IMR-90 (cell line): ENCODE measurements at regions not wholly inside any gene's neighbourhood (a gene's known extent, or its start where the extent isn't known, plus 50 kb on each side); places are given as distances from the start of the nearest gene placed in this dataset.

ENCODE experiments used
- ATAC-seq: fragments of 200-7000 bp; cut with Tn5 transposase; 2 replicates; pipeline ENCODE4 v1.9.1; 2020; ENCODE audit warnings: low read depth, mild to moderate bottlenecking, moderate library complexity
- BruUV-seq: library from RNA; stranded (reverse); fragments of 400-500 nt; replicated peaks from 2 replicates; lab custom pipeline; 2021; lab: Mats Ljungman, UMichigan
- CTCF ChIA-PET: fragments of 300-600 bp; formaldehyde crosslinking; extraction: SDS; loops from one replicate; lab custom pipeline; 2021; ENCODE audit warnings: antibody characterized with exemption; lab: Yijun Ruan, JAX
- POLR2A ChIA-PET: fragments of 300-600 bp; sonication (Branson Sonifier 250); formaldehyde crosslinking; loops from one replicate; lab custom pipeline; 2022; ENCODE audit warnings: antibody characterized with exemption; ENCODE audit not compliant: unreplicated experiment; lab: Charles Lee
- DNase-seq: peaks from one replicate; pipeline ENCODE4 v3.0.0; 2013
- H2AFZ ChIP-seq: replicated peaks from 2 replicates; pipeline ENCODE3; 2013; ENCODE audit warnings: low read length, mild to moderate bottlenecking; ENCODE audit not compliant: poor library complexity
- H2AK5ac ChIP-seq: 2 replicates; pipeline ENCODE4 v1.6.1; 2013; ENCODE audit warnings: low read depth, low read length, inconsistent platforms
- H2AK9ac ChIP-seq: replicated peaks from 2 replicates; pipeline ENCODE3; 2013; ENCODE audit warnings: mild to moderate bottlenecking, low read depth, low read length, moderate library complexity; ENCODE audit not compliant: poor library complexity
- H2BK120ac ChIP-seq: 2 replicates; pipeline ENCODE4 v1.6.1; 2013; ENCODE audit warnings: low read depth, low read length, inconsistent platforms
- H2BK15ac ChIP-seq: 3 replicates; pipeline ENCODE4 v1.6.1; 2013; ENCODE audit warnings: low read depth, low read length, inconsistent platforms
- H2BK20ac ChIP-seq: 2 replicates; pipeline ENCODE4 v1.6.1; 2013; ENCODE audit warnings: low read depth, mild to moderate bottlenecking, inconsistent platforms, low read length, moderate library complexity
- H2BK5ac ChIP-seq: 2 replicates; pipeline ENCODE4 v1.6.1; 2013; ENCODE audit warnings: mild to moderate bottlenecking, low read depth, low read length, inconsistent platforms; ENCODE audit not compliant: poor library complexity, severe bottlenecking
- H3K14ac ChIP-seq: replicated peaks from 2 replicates; pipeline ENCODE4 v1.6.1; 2013; ENCODE audit warnings: low read depth, low read length, inconsistent platforms
- H3K18ac ChIP-seq: 2 replicates; pipeline ENCODE4 v1.6.1; 2013; ENCODE audit warnings: low read depth, low read length, control low read depth
- H3K23ac ChIP-seq: 2 replicates; pipeline ENCODE4 v1.6.1; 2013; ENCODE audit warnings: low read depth, low read length, inconsistent platforms
- H3K27ac ChIP-seq: 2 replicates; pipeline ENCODE4 v1.5.1; 2013; ENCODE audit warnings: mild to moderate bottlenecking, control low read depth, low read length; ENCODE audit not compliant: insufficient read depth
- H3K27me3 ChIP-seq: 2 replicates; pipeline ENCODE4 v1.6.1; 2013; ENCODE audit warnings: low read length; ENCODE audit not compliant: control insufficient read depth, insufficient read depth
- H3K36me3 ChIP-seq: 2 replicates; pipeline ENCODE4 v1.6.1; 2013; ENCODE audit warnings: low read length, mixed read lengths; ENCODE audit not compliant: control insufficient read depth, insufficient read depth
- H3K4ac ChIP-seq: 2 replicates; pipeline ENCODE4 v1.6.1; 2013; ENCODE audit warnings: low read depth, low read length, inconsistent platforms
- H3K4me1 ChIP-seq: 2 replicates; pipeline ENCODE4 v1.6.1; 2013; ENCODE audit warnings: low read length, mixed read lengths; ENCODE audit not compliant: control insufficient read depth, insufficient read depth
- H3K4me2 ChIP-seq: 2 replicates; pipeline ENCODE4 v1.6.1; 2013; ENCODE audit warnings: low read depth, mild to moderate bottlenecking, control low read depth, low read length, moderate library complexity
- H3K4me3 ChIP-seq: 2 replicates; pipeline ENCODE4 v1.5.1; 2013; ENCODE audit warnings: low read depth, mild to moderate bottlenecking, control low read depth, low read length, moderate library complexity; ENCODE audit not compliant: insufficient read depth
- H3K56ac ChIP-seq: 2 replicates; pipeline ENCODE4 v1.6.1; 2013; ENCODE audit warnings: low read length, inconsistent platforms; ENCODE audit not compliant: insufficient read depth; ENCODE audit errors: extremely low read depth
- H3K79me1 ChIP-seq, 2 experiments: 2 replicates each; pipeline ENCODE4 v1.6.1; 2013; ENCODE audit warnings: low read length in 2 of 2, inconsistent platforms in 1 of 2, low read depth in 1 of 2
- H3K9ac ChIP-seq: 2 replicates; pipeline ENCODE4 v1.6.1; 2013; ENCODE audit warnings: low read depth, low read length, control low read depth
- H3K9me1 ChIP-seq: 2 replicates; pipeline ENCODE4 v1.6.1; 2013; ENCODE audit warnings: low read length, inconsistent platforms; ENCODE audit not compliant: insufficient read depth
- H3K9me3 ChIP-seq: 2 replicates; pipeline ENCODE4 v1.6.1; 2013; ENCODE audit warnings: low read length; ENCODE audit not compliant: control insufficient read depth, insufficient read depth
- H4K20me1 ChIP-seq: 2 replicates; pipeline ENCODE4 v1.6.1; 2013; ENCODE audit warnings: low read length, inconsistent platforms; ENCODE audit not compliant: insufficient read depth
- H4K5ac ChIP-seq: 2 replicates; pipeline ENCODE4 v1.6.1; 2013; ENCODE audit warnings: mild to moderate bottlenecking, low read depth, low read length, control low read depth
- H4K8ac ChIP-seq, 2 experiments: 2 replicates each; pipeline ENCODE4 v1.6.1; 2013; ENCODE audit warnings: low read depth in 2 of 2, low read length in 2 of 2, control low read depth in 1 of 2, inconsistent platforms in 1 of 2
- H4K91ac ChIP-seq: 2 replicates; pipeline ENCODE4 v1.6.1; 2013; ENCODE audit warnings: low read depth, low read length, inconsistent platforms; ENCODE audit not compliant: insufficient read depth
- BHLHE40 ChIP-seq: fragments of 150-350 bp; IDR thresholded peaks from 2 replicates; pipeline ENCODE4 v1.6.1; 2016; ENCODE audit warnings: mild to moderate bottlenecking, low read depth, low read length
- CEBPB ChIP-seq: IDR thresholded peaks from 2 replicates; pipeline ENCODE4 v1.6.1; 2012; ENCODE audit warnings: low read depth, low read length, improper control_type of control experiment
- WGBS, 2 experiments: methylation state at CpG; one replicate each; pipeline versions ENCODE4 v1.1.5 to v1.1.7; 2013; ENCODE audit warnings: missing lambda C conversion rate in 2 of 2; ENCODE audit not compliant: insufficient read length in 1 of 2; ENCODE audit errors: extremely low coverage in 2 of 2; 5-methylcytosine and 5-hydroxymethylcytosine counted together
- dilution Hi-C: fragments of 300-500 bp; cut with HindIII; formaldehyde crosslinking; loops from one replicate; pipeline ENCODE4 v1.14.3; 2018; ENCODE audit warnings: low sequenced_read_pairs; ENCODE audit not compliant: unreplicated experiment
- in situ Hi-C: fragments of 300-500 bp; cut with MboI; formaldehyde crosslinking; loops from 3 replicates; pipeline ENCODE4 v1.14.3; 2019; ENCODE audit warnings: low sequenced_read_pairs, inconsistent platforms, mixed read lengths
- intact Hi-C: fragments of 100-400 bp; cut with micrococcal nuclease; formaldehyde crosslinking; loops from 2 replicates; pipeline ENCODE4 v1.10.0; 2022

- TF ChIP-seq CEBPB (0 out of 2 replicates have a peak, but pooled peaks have one; percentile 6), BHLHE40 (no peak)
- H3K27ac ChIP-seq: peak overlapping the region; percentile 35; the same call in 1 of the 2 replicates
- no peak overlapping the region for H3K4me3 ChIP-seq
- H3K9ac ChIP-seq: peak overlapping the region; percentile 48; the same call in 1 of the 2 replicates
- no peaks in the 10 kb centered on the region for H3K79me1 ChIP-seq
- WGBS, 2 experiments: no CpG with 5 or more reads among the region's 10 CpGs
- H2BK5ac ChIP-seq: no peak overlapping the region
- H3K27me3 ChIP-seq: no peaks in the 10 kb centered on the region
- H2AK5ac ChIP-seq: no peak overlapping the region
- dilution Hi-C loops: no loop called here
- BruUV-seq: no TSS peak
- DNase-seq: no peak
- no peak for ATAC-seq
- no peak overlapping the region; the same call in 1 of the 2 replicates for H3K14ac ChIP-seq
- POLR2A ChIA-PET: no interaction called here
- H3K9me1 ChIP-seq: no peaks in the 10 kb centered on the region
- H2AK9ac ChIP-seq: no peak overlapping the region
- peak overlapping the region; percentile 27 to 69; a peak in 2 of 4 replicates for H4K8ac ChIP-seq
- intact Hi-C loops: loop anchor here (5.0 to 10.0 kb wide), 3 partner anchors 259 to 888 kb away; no protein-coding TSS in a partner anchor
- CTCF ChIA-PET: interaction anchor here (1.0 to 1.8 kb wide), 2 partner anchors 26 to 1060 kb away, joined by 3 to 5 read pairs; no protein-coding TSS in a partner anchor
- H3K9me3 ChIP-seq: no peaks in the 10 kb centered on the region
- H3K4me2 ChIP-seq: no peak overlapping the region
- H2BK15ac ChIP-seq: peak overlapping the region; percentile 22; the same call in 1 of the 3 replicates
- H2BK120ac ChIP-seq: peak overlapping the region; percentile 89; the same call in 1 of the 2 replicates
- H3K23ac ChIP-seq: no peak overlapping the region
- H3K36me3 ChIP-seq: no peaks in the 10 kb centered on the region
- in situ Hi-C loops: no loop called here
- peak overlapping the region; percentile 20 for H3K18ac ChIP-seq
- H2BK20ac ChIP-seq: 0 out of 2 replicates have a peak overlapping the region, but pooled peaks have one; percentile 82
- H4K5ac ChIP-seq: peak overlapping the region; percentile 5; the same call in 1 of the 2 replicates
- no peak overlapping the region; the same call in 1 of the 2 replicates for H4K91ac ChIP-seq
- H4K20me1 ChIP-seq: no peaks in the 10 kb centered on the region
- peaks cover 15% of the 10 kb centered on the region for H3K4me1 ChIP-seq
- no peak overlapping the region for H3K56ac ChIP-seq
- peak overlapping the region; percentile 81; the same call in 1 of the 2 replicates for H3K4ac ChIP-seq
- peak overlapping the region; percentile 21 for H2AFZ ChIP-seq
These were observed 1044.1 kb upstream of the NR2F2 start for GRCh38 chr15:95286352-95286880.
